ENCODE measurements at regions not wholly inside any gene's neighbourhood (a gene's known extent, or its start where the extent isn't known, plus 50 kb on each side); places are given as distances from the start of the nearest gene placed in this dataset.

DNA sequence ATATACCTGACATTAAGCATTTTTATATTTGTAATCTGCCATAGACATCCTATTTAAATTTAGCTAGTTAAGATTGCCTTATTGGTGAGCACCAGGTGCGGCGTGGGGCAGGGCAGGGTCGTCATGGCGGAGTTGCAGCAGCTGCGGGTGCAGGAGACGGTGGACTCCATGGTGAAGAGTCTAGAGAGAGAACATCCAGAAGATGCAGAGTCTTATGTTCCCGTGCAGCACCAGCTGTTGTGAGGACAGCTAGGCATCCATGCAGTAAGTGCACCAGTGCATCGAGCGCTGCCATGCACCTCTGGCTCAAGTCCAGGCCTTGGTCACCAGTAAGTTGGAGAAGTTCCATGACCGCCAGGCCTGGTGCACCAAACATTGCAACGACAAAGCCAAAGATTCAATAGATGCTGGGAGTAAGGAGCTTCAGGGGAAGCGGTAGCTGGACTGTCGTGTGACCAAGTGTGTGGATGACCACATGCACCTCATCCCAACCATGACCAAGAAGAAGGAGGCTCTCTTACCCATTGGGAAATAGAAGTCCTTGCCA lies 586.2 kb downstream of the CD109 start:
- no peak for DNase-seq
- H3K9me3 ChIP-seq = no peaks in the 10 kb centered on the region
- TF ChIP-seq EP300 (IDR thresholded peaks at IDR 0.05) (no peak), POLR2AphosphoS5 (IDR thresholded peaks at IDR 0.05) (no peak), POLR2A (IDR thresholded peaks at IDR 0.05) (no peak)
- TF ChIP-seq, protein P1, sequence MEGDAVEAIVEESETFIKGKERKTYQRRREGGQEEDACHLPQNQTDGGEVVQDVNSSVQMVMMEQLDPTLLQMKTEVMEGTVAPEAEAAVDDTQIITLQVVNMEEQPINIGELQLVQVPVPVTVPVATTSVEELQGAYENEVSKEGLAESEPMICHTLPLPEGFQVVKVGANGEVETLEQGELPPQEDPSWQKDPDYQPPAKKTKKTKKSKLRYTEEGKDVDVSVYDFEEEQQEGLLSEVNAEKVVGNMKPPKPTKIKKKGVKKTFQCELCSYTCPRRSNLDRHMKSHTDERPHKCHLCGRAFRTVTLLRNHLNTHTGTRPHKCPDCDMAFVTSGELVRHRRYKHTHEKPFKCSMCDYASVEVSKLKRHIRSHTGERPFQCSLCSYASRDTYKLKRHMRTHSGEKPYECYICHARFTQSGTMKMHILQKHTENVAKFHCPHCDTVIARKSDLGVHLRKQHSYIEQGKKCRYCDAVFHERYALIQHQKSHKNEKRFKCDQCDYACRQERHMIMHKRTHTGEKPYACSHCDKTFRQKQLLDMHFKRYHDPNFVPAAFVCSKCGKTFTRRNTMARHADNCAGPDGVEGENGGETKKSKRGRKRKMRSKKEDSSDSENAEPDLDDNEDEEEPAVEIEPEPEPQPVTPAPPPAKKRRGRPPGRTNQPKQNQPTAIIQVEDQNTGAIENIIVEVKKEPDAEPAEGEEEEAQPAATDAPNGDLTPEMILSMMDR (IDR thresholded peaks at IDR 0.05) = no peak
- 93 to 98% (median 94%) methylated on average over 13 of the region's 13 CpGs for WGBS, 5 donors
- no peaks in the 10 kb centered on the region for H3K27me3 ChIP-seq
- H3K4me1 ChIP-seq = no peaks in the 10 kb centered on the region
- H3K4me3 ChIP-seq = no peak overlapping the region
- no peak overlapping the region for H3K27ac ChIP-seq
- intact Hi-C loops (cut with DNase I; ENCODE audit: low total_unique reads) = no loop called here
- H3K36me3 ChIP-seq = no peaks in the 10 kb centered on the region

DNA sequence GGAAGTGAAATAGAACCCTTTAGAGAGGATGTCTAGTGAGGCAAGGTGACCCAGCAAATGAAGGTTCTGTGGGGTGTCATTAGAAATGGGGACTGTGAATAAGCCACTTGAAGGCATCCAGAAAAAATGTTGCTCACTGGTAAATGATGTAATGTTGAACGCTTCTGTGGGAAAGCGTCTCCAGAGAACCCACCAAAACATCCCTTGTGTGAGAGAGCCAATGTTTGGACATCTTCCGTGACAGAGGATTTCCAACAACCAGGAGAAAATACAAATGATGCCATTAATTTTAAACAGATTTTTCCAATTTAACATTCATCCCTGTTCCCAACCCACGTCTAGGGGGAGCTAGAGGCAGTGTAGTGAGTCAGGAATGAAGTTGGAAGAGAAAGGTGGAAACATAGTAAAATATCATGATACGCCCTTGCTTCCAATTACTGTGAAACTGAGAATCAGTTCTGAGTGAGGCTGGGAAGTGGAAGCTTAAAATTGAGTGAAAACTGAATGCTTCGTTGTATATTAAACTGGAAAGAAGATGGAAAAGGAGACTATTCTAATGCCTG lies 584.2 kb downstream of the CD109 start:
- 70 to 79% (median 73%) methylated on average over 6 of the region's 6 CpGs for WGBS, 5 donors
- H3K4me1 ChIP-seq = no peaks in the 10 kb centered on the region
- intact Hi-C loops (cut with DNase I; ENCODE audit: low total_unique reads) = no loop called here
- no peak for TF ChIP-seq EP300 (IDR thresholded peaks at IDR 0.05)
- TF ChIP-seq, protein P1 (IDR thresholded peaks at IDR 0.05) = no peak
- no peak for TF ChIP-seq POLR2AphosphoS5 (IDR thresholded peaks at IDR 0.05)
- no peak for TF ChIP-seq POLR2A (IDR thresholded peaks at IDR 0.05)
- no peak overlapping the region for H3K27ac ChIP-seq
- no peaks in the 10 kb centered on the region for H3K27me3 ChIP-seq
- H3K9me3 ChIP-seq = no peaks in the 10 kb centered on the region
- no peak overlapping the region for H3K4me3 ChIP-seq
- H3K36me3 ChIP-seq = no peaks in the 10 kb centered on the region
- DNase-seq = no peak

DNA sequence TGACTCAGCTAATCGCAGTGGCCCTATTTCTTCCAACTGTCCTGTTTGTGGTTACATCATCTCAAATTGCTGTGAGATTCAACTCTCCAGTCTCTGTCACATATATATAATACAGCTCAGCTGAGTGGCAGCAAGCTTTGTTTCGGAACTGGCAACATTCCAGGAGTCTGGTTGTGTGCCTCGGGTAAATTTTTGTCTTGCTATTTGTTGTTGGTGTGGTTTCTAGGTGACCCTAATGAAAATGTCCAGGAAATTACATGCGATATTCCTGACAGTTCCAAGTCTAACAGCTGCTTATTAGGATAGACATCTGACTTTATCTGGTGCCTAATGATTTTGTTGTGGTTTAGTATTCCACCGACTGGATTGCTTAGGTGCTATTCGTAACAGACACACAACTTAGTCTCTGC lies 581.8 kb downstream of the CD109 start:
- intact Hi-C loops (cut with DNase I; ENCODE audit: low total_unique reads) = no loop called here
- Histone ChIP-seq H3K27ac (no peak overlapping the region), H3K27me3 (no peaks in the 10 kb centered on the region), H3K4me3 (no peak overlapping the region), H3K36me3 (no peaks in the 10 kb centered on the region), H3K4me1 (no peaks in the 10 kb centered on the region), H3K9me3 (no peaks in the 10 kb centered on the region)
- TF ChIP-seq, protein P1 (IDR thresholded peaks at IDR 0.05) = no peak
- TF ChIP-seq POLR2AphosphoS5 (IDR thresholded peaks at IDR 0.05) = no peak
- TF ChIP-seq EP300 (IDR thresholded peaks at IDR 0.05) = no peak
- 43 to 60% (median 44%) methylated on average over 6 of the region's 6 CpGs for WGBS, 5 donors
- peak in 1 of 2 donors; percentile 69 for DNase-seq

DNA sequence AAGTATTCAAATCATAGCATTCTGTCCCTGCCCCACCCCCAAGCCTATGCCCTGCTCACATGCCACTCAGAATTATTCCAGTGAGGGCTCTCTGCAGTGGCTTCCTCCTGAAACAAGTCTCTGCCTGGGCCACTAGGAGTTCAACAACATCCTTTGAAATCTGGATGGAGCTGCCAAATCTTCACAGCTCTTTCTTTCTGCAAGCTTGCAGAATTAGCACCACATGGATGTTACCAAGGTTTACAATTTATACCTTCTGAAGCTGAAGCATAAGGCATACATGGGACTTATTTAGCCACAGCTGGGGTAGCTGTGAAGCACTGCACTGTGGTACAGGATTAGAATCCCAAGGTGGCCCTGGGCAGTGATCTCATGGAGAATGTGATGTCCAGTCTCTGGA lies 577.5 kb downstream of the CD109 start:
- Histone ChIP-seq H3K27ac (no peak overlapping the region), H3K4me3 (no peak overlapping the region), H3K27me3 (no peaks in the 10 kb centered on the region)

More for the DNA sequence above, 577.5 kb downstream of the CD109 start:
- DNase-seq = no peak
- no peaks in the 10 kb centered on the region for H3K4me1 ChIP-seq
- TF ChIP-seq POLR2A (IDR thresholded peaks at IDR 0.05) (no peak), POLR2AphosphoS5 (IDR thresholded peaks at IDR 0.05) (no peak), EP300 (IDR thresholded peaks at IDR 0.05) (no peak)
- TF ChIP-seq, protein P1 (IDR thresholded peaks at IDR 0.05) = no peak
- H3K9me3 ChIP-seq = no peaks in the 10 kb centered on the region
- H3K36me3 ChIP-seq = no peaks in the 10 kb centered on the region
- intact Hi-C loops (cut with DNase I; ENCODE audit: low total_unique reads) = no loop called here

Measured in stomach (tissue), 8 donors.